Duodenal mucosa (tissue), 2 donors: ENCODE measurements at regions not wholly inside any gene's neighbourhood (a gene's known extent, or its start where the extent isn't known, plus 50 kb on each side); places are given as distances from the start of the nearest gene placed in this dataset.

ENCODE experiments used
- H3K27ac ChIP-seq: one replicate; pipeline ENCODE4 v1.7.0; 2013; ENCODE audit warnings: low read depth, low read length
- H3K27me3 ChIP-seq, 2 donors: one replicate each; pipeline ENCODE4 v1.7.0; 2013; ENCODE audit warnings: low read length in 2 of 2, control low read depth in 1 of 2; ENCODE audit not compliant: insufficient read depth in 2 of 2, control insufficient read depth in 1 of 2
- H3K36me3 ChIP-seq, 2 donors: one replicate each; pipeline ENCODE4 v1.7.0; 2013; ENCODE audit warnings: low read length in 2 of 2, control low read depth in 1 of 2; ENCODE audit not compliant: insufficient read depth in 2 of 2, control insufficient read depth in 1 of 2
- H3K4me1 ChIP-seq, 2 donors: one replicate each; pipeline ENCODE4 v1.7.0; 2013; ENCODE audit warnings: low read length in 2 of 2, control low read depth in 1 of 2; ENCODE audit not compliant: insufficient read depth in 2 of 2, control insufficient read depth in 1 of 2
- H3K4me3 ChIP-seq, 2 donors: one replicate each; pipeline ENCODE4 v1.7.0; 2013; ENCODE audit warnings: low read length in 2 of 2, low read depth in 1 of 2
- H3K9ac ChIP-seq, 2 donors: one replicate each; pipeline ENCODE4 v1.7.0; 2013; ENCODE audit warnings: low read length in 2 of 2, low read depth in 1 of 2
- H3K9me3 ChIP-seq, 2 donors: one replicate each; pipeline ENCODE4 v1.7.0; 2013; ENCODE audit warnings: low read length in 2 of 2, control low read depth in 1 of 2; ENCODE audit not compliant: control insufficient read depth in 1 of 2

GRCh38 chr2:106280722-106281446 is 86.8 kb upstream of the UXS1 start:
- H3K27me3 ChIP-seq, result no peaks in the 10 kb centered on the region
- H3K36me3 ChIP-seq, result no peaks in the 10 kb centered on the region
- no peaks in the 10 kb centered on the region for H3K9me3 ChIP-seq
- H3K4me1 ChIP-seq, result no peaks in the 10 kb centered on the region
- no peak overlapping the region for H3K4me3 ChIP-seq
- no peak overlapping the region for H3K27ac ChIP-seq
- no peak overlapping the region for H3K9ac ChIP-seq

GRCh38 chr2:106280224-106280623 is 86.1 kb upstream of the UXS1 start:
- no peaks in the 10 kb centered on the region for H3K4me1 ChIP-seq
- no peak overlapping the region for H3K27ac ChIP-seq
- H3K4me3 ChIP-seq, result no peak overlapping the region
- no peak overlapping the region for H3K9ac ChIP-seq
- no peaks in the 10 kb centered on the region for H3K9me3 ChIP-seq
- no peaks in the 10 kb centered on the region for H3K27me3 ChIP-seq
- H3K36me3 ChIP-seq, result no peaks in the 10 kb centered on the region

- Histone ChIP-seq H3K9me3 (no peaks in the 10 kb centered on the region), H3K4me3 (no peak overlapping the region), H3K27me3 (peaks cover 0 to 2% of the 10 kb centered on the region in 2 donors), H3K4me1 (no peaks in the 10 kb centered on the region), H3K27ac (no peak overlapping the region), H3K9ac (no peak overlapping the region), H3K36me3 (no peaks in the 10 kb centered on the region)
Measured at GRCh38 chr2:106278112-106278876, 84.2 kb upstream of the UXS1 start.

- no peaks in the 10 kb centered on the region for H3K4me1 ChIP-seq
- no peak overlapping the region for H3K9ac ChIP-seq
- peaks cover 0 to 2% of the 10 kb centered on the region in 2 donors for H3K27me3 ChIP-seq
- H3K36me3 ChIP-seq, result no peaks in the 10 kb centered on the region
- no peak overlapping the region for H3K4me3 ChIP-seq
- no peak overlapping the region for H3K27ac ChIP-seq
- no peaks in the 10 kb centered on the region for H3K9me3 ChIP-seq
Measured at GRCh38 chr2:106277426-106277825, 83.3 kb upstream of the UXS1 start.

GRCh38 chr2:106275971-106276370 is 81.9 kb upstream of the UXS1 start:
- Histone ChIP-seq H3K27me3 (peaks cover 0 to 2% of the 10 kb centered on the region in 2 donors), H3K9me3 (no peaks in the 10 kb centered on the region), H3K36me3 (no peaks in the 10 kb centered on the region), H3K9ac (no peak overlapping the region), H3K4me3 (no peak overlapping the region), H3K4me1 (no peaks in the 10 kb centered on the region), H3K27ac (no peak overlapping the region)

- no peaks in the 10 kb centered on the region for H3K36me3 ChIP-seq
- H3K4me3 ChIP-seq, result no peak overlapping the region
- H3K27me3 ChIP-seq, result peaks cover 0 to 2% of the 10 kb centered on the region in 2 donors
- peaks cover 8% of the 10 kb centered on the region in 2 donors for H3K4me1 ChIP-seq
- no peaks in the 10 kb centered on the region for H3K9me3 ChIP-seq
- no peak overlapping the region for H3K9ac ChIP-seq
- H3K27ac ChIP-seq, result no peak overlapping the region
Measured at GRCh38 chr2:106274668-106275067, 80.6 kb upstream of the UXS1 start.

- Histone ChIP-seq H3K4me3 (no peak overlapping the region), H3K9ac (no peak overlapping the region), H3K9me3 (no peaks in the 10 kb centered on the region), H3K27me3 (peaks cover 0 to 2% of the 10 kb centered on the region in 2 donors), H3K27ac (no peak overlapping the region), H3K4me1 (peaks cover 8 to 10% of the 10 kb centered on the region in 2 donors), H3K36me3 (no peaks in the 10 kb centered on the region)
Measured at GRCh38 chr2:106272216-106272807, 78.2 kb upstream of the UXS1 start.

- Histone ChIP-seq H3K4me3 (peak overlapping the region; percentile 70 to 83), H3K27ac (no peak overlapping the region), H3K4me1 (peaks cover 8 to 10% of the 10 kb centered on the region in 2 donors), H3K9ac (peak overlapping the region in 1 of 2 donors; percentile 48), H3K27me3 (peaks cover 0 to 2% of the 10 kb centered on the region in 2 donors), H3K9me3 (no peaks in the 10 kb centered on the region), H3K36me3 (no peaks in the 10 kb centered on the region)
Measured at GRCh38 chr2:106270471-106270891, 76.4 kb upstream of the UXS1 start.

- peaks cover 0 to 2% of the 10 kb centered on the region in 2 donors for H3K27me3 ChIP-seq
- H3K9ac ChIP-seq, result peak overlapping the region; percentile 15 to 48
- H3K9me3 ChIP-seq, result no peaks in the 10 kb centered on the region
- H3K27ac ChIP-seq, result no peak overlapping the region
- peak overlapping the region; percentile 70 to 83 for H3K4me3 ChIP-seq
- H3K4me1 ChIP-seq, result peaks cover 8 to 10% of the 10 kb centered on the region in 2 donors
- H3K36me3 ChIP-seq, result no peaks in the 10 kb centered on the region
Measured at GRCh38 chr2:106269591-106270291, 75.6 kb upstream of the UXS1 start.
